ENCODE measurements at regions not wholly inside any gene's neighbourhood (a gene's known extent, or its start where the extent isn't known, plus 50 kb on each side); places are given as distances from the start of the nearest gene placed in this dataset.

GRCh38 chr4:138310991-138311390, 68.8 kb upstream of the SLC7A11 start:
- TF ChIP-seq CTCF (conservative IDR thresholded peaks at IDR 0.05; ENCODE audit: low read length) (no peak), EZH2phosphoT487 (IDR thresholded peaks at IDR 0.05; ENCODE audit: borderline replicate concordance) (no peak)
